SH-SY5Y (cell line): ENCODE measurements at regions not wholly inside any gene's neighbourhood (a gene's known extent, or its start where the extent isn't known, plus 50 kb on each side); places are given as distances from the start of the nearest gene placed in this dataset.

Experiments
- GATA2 ChIP-seq: IDR thresholded peaks from 2 replicates; pipeline ENCODE4 v1.6.1; 2011; ENCODE audit warnings: mild to moderate bottlenecking, low read depth, low read length
- GATA3 ChIP-seq: IDR thresholded peaks from 2 replicates; pipeline ENCODE4 v1.6.1; 2011; ENCODE audit warnings: low read depth, mild to moderate bottlenecking, low read length, moderate library complexity

- TF ChIP-seq GATA3, result no peak
- no peak for TF ChIP-seq GATA2
Measured at GRCh38 chr1:94726981-94727685, 93.0 kb upstream of the SLC44A3 start.
